H9 (cell line): ENCODE measurements at regions not wholly inside any gene's neighbourhood (a gene's known extent, or its start where the extent isn't known, plus 50 kb on each side); places are given as distances from the start of the nearest gene placed in this dataset.

Source experiments
- DNase-seq: peaks from one replicate; pipeline ENCODE4 v3.0.0-alpha.2; 2017
- H2AFZ ChIP-seq: one replicate; pipeline ENCODE4 v1.6.1; 2013; ENCODE audit warnings: mild to moderate bottlenecking, low read length, control low read depth, moderate library complexity
- H2AK5ac ChIP-seq: 2 replicates; pipeline ENCODE4 v1.6.1; 2013; ENCODE audit warnings: low read length, control low read depth, mixed read lengths; ENCODE audit not compliant: insufficient read length
- H2BK120ac ChIP-seq: one replicate; pipeline ENCODE4 v1.6.1; 2013; ENCODE audit warnings: low read depth, mild to moderate bottlenecking, low read length, control low read depth, inconsistent platforms; ENCODE audit not compliant: poor library complexity, severe bottlenecking
- H2BK12ac ChIP-seq: 2 replicates; pipeline ENCODE4 v1.6.1; 2013; ENCODE audit warnings: low read length, control low read depth, mixed read lengths, low read depth; ENCODE audit not compliant: insufficient read length
- H2BK15ac ChIP-seq: 2 replicates; pipeline ENCODE4 v1.6.1; 2013; ENCODE audit warnings: low read depth, low read length, control low read depth
- H2BK20ac ChIP-seq: one replicate; pipeline ENCODE4 v1.6.1; 2013; ENCODE audit warnings: low read depth, mild to moderate bottlenecking, low read length, control low read depth, inconsistent platforms; ENCODE audit not compliant: poor library complexity, severe bottlenecking
- H2BK5ac ChIP-seq: 2 replicates; pipeline ENCODE4 v1.6.1; 2013; ENCODE audit warnings: low read length, control low read depth, mixed read lengths; ENCODE audit not compliant: insufficient read length
- H3K14ac ChIP-seq: 2 replicates; pipeline ENCODE4 v1.6.1; 2013; ENCODE audit warnings: low read length, control low read depth; ENCODE audit not compliant: insufficient read depth
- H3K18ac ChIP-seq: 2 replicates; pipeline ENCODE4 v1.6.1; 2013; ENCODE audit warnings: low read depth, mild to moderate bottlenecking, mixed read lengths, low read length, control low read depth; ENCODE audit not compliant: insufficient read length
- H3K23ac ChIP-seq: 2 replicates; pipeline ENCODE4 v1.6.1; 2013; ENCODE audit warnings: low read length, control low read depth, mixed read lengths, low read depth; ENCODE audit not compliant: insufficient read length
- H3K23me2 ChIP-seq: 2 replicates; pipeline ENCODE4 v1.6.1; 2013; ENCODE audit warnings: low read depth, mild to moderate bottlenecking, mixed read lengths, low read length, control low read depth; ENCODE audit not compliant: insufficient read length, poor library complexity, severe bottlenecking
- H3K27ac ChIP-seq: 2 replicates; pipeline ENCODE4 v1.5.1; 2013; ENCODE audit warnings: low read length, control low read depth, mixed read lengths, low read depth; ENCODE audit not compliant: insufficient read length
- H3K27me3 ChIP-seq: 2 replicates; pipeline ENCODE4 v1.6.1; 2013; ENCODE audit warnings: low read length, control low read depth, inconsistent platforms; ENCODE audit not compliant: insufficient read depth
- H3K4ac ChIP-seq: 2 replicates; pipeline ENCODE4 v1.6.1; 2013; ENCODE audit warnings: low read depth, mild to moderate bottlenecking, control low read depth, inconsistent platforms, low read length, moderate library complexity
- H3K4me1 ChIP-seq: 2 replicates; pipeline ENCODE4 v1.6.1; 2013; ENCODE audit warnings: low read length, control low read depth, inconsistent platforms; ENCODE audit not compliant: insufficient read depth
- H3K4me2 ChIP-seq: 2 replicates; pipeline ENCODE4 v1.6.1; 2013; ENCODE audit warnings: low read length, control low read depth, mixed read lengths; ENCODE audit not compliant: insufficient read length, insufficient read depth
- H3K56ac ChIP-seq: 2 replicates; pipeline ENCODE4 v1.6.1; 2013; ENCODE audit warnings: low read depth, mild to moderate bottlenecking, mixed read lengths, low read length, control low read depth; ENCODE audit not compliant: insufficient read length
- H3K79me1 ChIP-seq: 2 replicates; pipeline ENCODE4 v1.6.1; 2013; ENCODE audit warnings: low read depth, mild to moderate bottlenecking, moderate library complexity, low read length, control low read depth, inconsistent platforms; ENCODE audit not compliant: insufficient read depth, poor library complexity, severe bottlenecking
- H3K79me2 ChIP-seq: 2 replicates; pipeline ENCODE4 v1.6.1; 2013; ENCODE audit warnings: low read length, control low read depth, inconsistent platforms; ENCODE audit not compliant: insufficient read depth
- H3K9ac ChIP-seq: 2 replicates; pipeline ENCODE4 v1.6.1; 2013; ENCODE audit warnings: low read length, control low read depth, mixed read lengths; ENCODE audit not compliant: insufficient read length; ENCODE audit errors: extremely low read depth
- H3K9me3 ChIP-seq: one replicate; pipeline ENCODE4 v1.6.1; 2013; ENCODE audit warnings: low read depth, low read length, inconsistent platforms; ENCODE audit not compliant: control insufficient read depth
- H3T11ph ChIP-seq: one replicate; pipeline ENCODE4 v1.6.1; 2013; ENCODE audit warnings: mild to moderate bottlenecking, low read length, control low read depth, inconsistent platforms
- H4K20me1 ChIP-seq: one replicate; pipeline ENCODE4 v1.6.1; 2013; ENCODE audit not compliant: control insufficient read depth, insufficient read length, insufficient read depth
- H4K5ac ChIP-seq: 2 replicates; pipeline ENCODE4 v1.6.1; 2013; ENCODE audit warnings: low read depth, mild to moderate bottlenecking, mixed read lengths, low read length, control low read depth; ENCODE audit not compliant: insufficient read length
- H4K8ac ChIP-seq: replicated peaks from 2 replicates; pipeline ENCODE4 v1.6.1; 2013; ENCODE audit warnings: low read length, control low read depth, mixed read lengths, low read depth; ENCODE audit not compliant: insufficient read length
- H4K91ac ChIP-seq: 2 replicates; pipeline ENCODE4 v1.6.1; 2013; ENCODE audit warnings: low read depth, mild to moderate bottlenecking, moderate library complexity, mixed read lengths, low read length, control low read depth; ENCODE audit not compliant: insufficient read length
- H3K27ac Mint-ChIP-seq, 3 experiments: 2 replicates in 2 of 3; 3 replicates in 1 of 3; pipeline ENCODE4 v1.8.0; 2020 to 2021; ENCODE audit warnings: mixed read lengths in 3 of 3, mild to moderate bottlenecking in 1 of 3, moderate library complexity in 1 of 3
- H3K27me3 Mint-ChIP-seq: 2 replicates; pipeline ENCODE4 v1.8.0; 2021; ENCODE audit warnings: low read depth, mild to moderate bottlenecking, moderate library complexity, mixed read lengths
- H3K36me3 Mint-ChIP-seq, 3 experiments: 2 replicates in 2 of 3; 3 replicates in 1 of 3; pipeline ENCODE4 v1.8.0; 2020 to 2021; ENCODE audit warnings: low read depth in 3 of 3, mixed read lengths in 3 of 3; ENCODE audit not compliant: insufficient read depth in 1 of 3
- H3K4me1 Mint-ChIP-seq, 2 experiments: 2 replicates each; pipeline ENCODE4 v1.8.0; 2020; ENCODE audit warnings: mixed read lengths in 2 of 2
- H3K4me3 Mint-ChIP-seq, 2 experiments: 2 replicates in 1 of 2; 3 replicates in 1 of 2; pipeline ENCODE4 v1.8.0; 2020 to 2021; ENCODE audit warnings: mild to moderate bottlenecking in 2 of 2, mixed read lengths in 2 of 2, moderate library complexity in 1 of 2
- H3K9me3 Mint-ChIP-seq, 2 experiments: 2 replicates in 1 of 2; 3 replicates in 1 of 2; pipeline ENCODE4 v1.8.0; 2020; ENCODE audit warnings: mild to moderate bottlenecking in 2 of 2, mixed read lengths in 2 of 2, moderate library complexity in 1 of 2
- WGBS: extraction: QIAGEN DNeasy Blood & Tissue Kit; methylation state at CpG from one replicate; pipeline ENCODE4 v1.1.7; 2013; ENCODE audit warnings: missing lambda C conversion rate, low lambda C conversion rate, mixed read lengths; ENCODE audit not compliant: insufficient read length; ENCODE audit errors: extremely low coverage; 5-methylcytosine and 5-hydroxymethylcytosine counted together
- TF ChIP-seq, protein P1 (sequence below): fragments of 200-600 bp; sonication (generic); conservative IDR thresholded peaks from 3 replicates; pipeline ENCODE4 v1.8.0; 2021; ENCODE audit warnings: antibody characterized with exemption, mild to moderate bottlenecking

DNA sequence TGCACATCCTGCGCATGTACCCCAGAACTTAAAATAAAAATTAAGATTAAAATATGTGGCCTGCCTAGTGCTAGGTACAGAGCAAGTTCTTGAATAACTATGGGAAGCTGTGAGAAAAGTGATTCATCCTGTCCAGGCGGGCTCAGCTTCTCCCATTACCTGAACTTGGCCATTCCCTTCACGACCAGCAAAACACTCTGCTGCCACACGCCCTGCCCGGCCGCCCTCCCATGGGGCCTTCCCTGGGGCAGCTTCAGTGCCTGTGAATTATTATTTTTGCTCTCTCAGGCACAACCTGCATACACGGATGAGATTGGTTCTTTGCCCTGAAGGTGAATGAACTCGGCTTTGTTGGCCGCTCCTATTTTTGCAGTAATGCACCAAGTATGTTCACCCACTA is 209.2 kb upstream of the SHH start:
- Histone ChIP-seq H2AK5ac (no peak overlapping the region), H2AFZ (no peak overlapping the region), H3K14ac (no peak overlapping the region), H3K4me2 (no peak overlapping the region), H3K27me3 (no peaks in the 10 kb centered on the region), H3K23ac (no peak overlapping the region), H3K27ac (no peak overlapping the region), H3K79me1 (no peaks in the 10 kb centered on the region), H4K8ac (no peak overlapping the region), H4K91ac (no peak overlapping the region), H2BK12ac (no peak overlapping the region), H2BK20ac (no peak overlapping the region), H2BK15ac (no peak overlapping the region), H3K18ac (no peak overlapping the region), H3K79me2 (no peaks in the 10 kb centered on the region), H3K4me1 (no peaks in the 10 kb centered on the region), H2BK5ac (no peak overlapping the region), H3K4ac (no peak overlapping the region), H3K56ac (no peak overlapping the region), H3K9ac (no peak overlapping the region), H3T11ph (no peak overlapping the region), H3K23me2 (no peaks in the 10 kb centered on the region), H3K9me3 (no peaks in the 10 kb centered on the region), H4K5ac (no peak overlapping the region), H2BK120ac (no peak overlapping the region), H4K20me1 (no peaks in the 10 kb centered on the region)
- H3K36me3 Mint-ChIP-seq: no peaks in the 10 kb centered on the region
- peaks cover 18 to 27% of the 10 kb centered on the region in 2 experiments for H3K4me1 Mint-ChIP-seq
- TF ChIP-seq, protein P1, sequence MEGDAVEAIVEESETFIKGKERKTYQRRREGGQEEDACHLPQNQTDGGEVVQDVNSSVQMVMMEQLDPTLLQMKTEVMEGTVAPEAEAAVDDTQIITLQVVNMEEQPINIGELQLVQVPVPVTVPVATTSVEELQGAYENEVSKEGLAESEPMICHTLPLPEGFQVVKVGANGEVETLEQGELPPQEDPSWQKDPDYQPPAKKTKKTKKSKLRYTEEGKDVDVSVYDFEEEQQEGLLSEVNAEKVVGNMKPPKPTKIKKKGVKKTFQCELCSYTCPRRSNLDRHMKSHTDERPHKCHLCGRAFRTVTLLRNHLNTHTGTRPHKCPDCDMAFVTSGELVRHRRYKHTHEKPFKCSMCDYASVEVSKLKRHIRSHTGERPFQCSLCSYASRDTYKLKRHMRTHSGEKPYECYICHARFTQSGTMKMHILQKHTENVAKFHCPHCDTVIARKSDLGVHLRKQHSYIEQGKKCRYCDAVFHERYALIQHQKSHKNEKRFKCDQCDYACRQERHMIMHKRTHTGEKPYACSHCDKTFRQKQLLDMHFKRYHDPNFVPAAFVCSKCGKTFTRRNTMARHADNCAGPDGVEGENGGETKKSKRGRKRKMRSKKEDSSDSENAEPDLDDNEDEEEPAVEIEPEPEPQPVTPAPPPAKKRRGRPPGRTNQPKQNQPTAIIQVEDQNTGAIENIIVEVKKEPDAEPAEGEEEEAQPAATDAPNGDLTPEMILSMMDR: no peak
- H3K9me3 Mint-ChIP-seq: no peaks in the 10 kb centered on the region
- H3K27me3 Mint-ChIP-seq: peaks cover 10% of the 10 kb centered on the region
- no peak overlapping the region for H3K27ac Mint-ChIP-seq
- no CpG with 5 or more reads among the region's 9 CpGs for WGBS
- no peak overlapping the region for H3K4me3 Mint-ChIP-seq
- DNase-seq: no peak
